CD14-positive monocyte (primary cell): ENCODE measurements at regions not wholly inside any gene's neighbourhood (a gene's known extent, or its start where the extent isn't known, plus 50 kb on each side); places are given as distances from the start of the nearest gene placed in this dataset.

ENCODE experiments used
- DNase-seq, 3 donors: peaks; one replicate each; pipeline ENCODE4 v3.0.0-alpha.2; 2011 to 2022
- H2AFZ ChIP-seq: 2 replicates; pipeline ENCODE4 v1.6.0; 2012; ENCODE audit warnings: mild to moderate bottlenecking, low read depth, low read length, inconsistent platforms; ENCODE audit not compliant: insufficient read depth, poor library complexity, severe bottlenecking
- H3K27ac ChIP-seq, 2 donors: 1 replicate in 1 of 2; 2 replicates in 1 of 2; pipeline ENCODE4 v1.5.1; 2012 to 2013; ENCODE audit warnings: low read length in 2 of 2, control low read depth in 1 of 2, inconsistent platforms in 1 of 2, low read depth in 1 of 2, mild to moderate bottlenecking in 1 of 2
- H3K27me3 ChIP-seq, 2 donors: one replicate each; pipeline versions ENCODE4 v1.6.0 to v1.6.1; 2011 to 2013; ENCODE audit warnings: low read length in 2 of 2; ENCODE audit not compliant: control insufficient read depth in 2 of 2, insufficient read depth in 2 of 2
- H3K36me3 ChIP-seq, 2 donors: replicated peaks in 1 of 2; 1 replicate in 1 of 2; 2 replicates in 1 of 2; pipeline versions ENCODE4 v1.5.1 to v1.6.1; 2012 to 2013; ENCODE audit warnings: low read length in 2 of 2, control low read depth in 1 of 2, inconsistent platforms in 1 of 2, mild to moderate bottlenecking in 1 of 2; ENCODE audit not compliant: insufficient read depth in 2 of 2, control insufficient read depth in 1 of 2
- H3K4me1 ChIP-seq, 2 donors: 1 replicate in 1 of 2; 2 replicates in 1 of 2; pipeline versions ENCODE4 v1.5.1 to v1.6.1; 2012 to 2013; ENCODE audit warnings: low read length in 2 of 2, control low read depth in 1 of 2, inconsistent platforms in 1 of 2, mild to moderate bottlenecking in 1 of 2, moderate library complexity in 1 of 2; ENCODE audit not compliant: insufficient read depth in 2 of 2, control insufficient read depth in 1 of 2
- H3K4me2 ChIP-seq: replicated peaks from 2 replicates; pipeline ENCODE3; 2012; ENCODE audit warnings: low read length, moderate library complexity, mild to moderate bottlenecking; ENCODE audit not compliant: poor library complexity, severe bottlenecking; ENCODE audit errors: extremely low read depth
- H3K4me3 ChIP-seq, 3 experiments: fragments of 200-600 bp in 1 of 3; sonication (generic) in 1 of 3; replicated peaks in 1 of 3; 1 replicate in 2 of 3; 2 replicates in 1 of 3; pipeline ENCODE4 v1.5.1; 2011 to 2013; ENCODE audit warnings: low read length in 3 of 3, mild to moderate bottlenecking in 3 of 3, control low read depth in 2 of 3, low read depth in 2 of 3, inconsistent platforms in 1 of 3, moderate library complexity in 1 of 3
- H3K79me2 ChIP-seq: 2 replicates; pipeline ENCODE4 v1.6.0; 2012; ENCODE audit warnings: mild to moderate bottlenecking, control low read depth, inconsistent platforms, low read length, moderate library complexity; ENCODE audit not compliant: insufficient read depth
- H3K9ac ChIP-seq: 2 replicates; pipeline ENCODE4 v1.6.0; 2017; ENCODE audit warnings: low read length, mild to moderate bottlenecking; ENCODE audit not compliant: insufficient read depth, poor library complexity, severe bottlenecking
- H3K9me3 ChIP-seq, 2 donors: replicated peaks in 1 of 2; 1 replicate in 1 of 2; 2 replicates in 1 of 2; pipeline versions ENCODE4 v1.5.1 to v1.6.1; 2012 to 2013; ENCODE audit warnings: low read length in 2 of 2, control low read depth in 1 of 2; ENCODE audit not compliant: control insufficient read depth in 1 of 2, insufficient read depth in 1 of 2
- H4K20me1 ChIP-seq: 2 replicates; pipeline ENCODE4 v1.6.0; 2012; ENCODE audit warnings: mild to moderate bottlenecking, low read length, control low read depth, moderate library complexity; ENCODE audit not compliant: insufficient read depth
- H3K27ac Mint-ChIP-seq, 7 donors: one replicate each; pipeline ENCODE4 v1.8.0; 2020; ENCODE audit warnings: mild to moderate bottlenecking in 7 of 7, mixed read lengths in 7 of 7, moderate library complexity in 6 of 7, inconsistent platforms in 2 of 7
- H3K27me3 Mint-ChIP-seq, 3 donors: one replicate each; pipeline ENCODE4 v1.8.0; 2021 to 2022; ENCODE audit warnings: low read depth in 3 of 3, mild to moderate bottlenecking in 3 of 3, mixed read lengths in 3 of 3, moderate library complexity in 3 of 3, inconsistent platforms in 1 of 3
- H3K36me3 Mint-ChIP-seq, 2 donors: one replicate each; pipeline ENCODE4 v1.8.0; 2020; ENCODE audit warnings: mixed read lengths in 2 of 2, inconsistent platforms in 1 of 2, mild to moderate bottlenecking in 1 of 2
- H3K4me1 Mint-ChIP-seq: one replicate; pipeline ENCODE4 v1.8.0; 2020; ENCODE audit warnings: mild to moderate bottlenecking, mixed read lengths
- H3K4me3 Mint-ChIP-seq, 2 donors: one replicate each; pipeline ENCODE4 v1.8.0; 2020; ENCODE audit warnings: mild to moderate bottlenecking in 2 of 2, mixed read lengths in 2 of 2, moderate library complexity in 1 of 2
- H3K9me3 Mint-ChIP-seq, 7 donors: one replicate each; pipeline ENCODE4 v1.8.0; 2020 to 2022; ENCODE audit warnings: mixed read lengths in 7 of 7, mild to moderate bottlenecking in 6 of 7, moderate library complexity in 6 of 7, inconsistent platforms in 2 of 7
- WGBS: methylation state at CpG from one replicate; pipeline ENCODE4 v1.1.5; 2013; ENCODE audit warnings: missing lambda C conversion rate; ENCODE audit not compliant: insufficient coverage; 5-methylcytosine and 5-hydroxymethylcytosine counted together
- intact Hi-C, 2 donors: fragments of 100-400 bp; cut with micrococcal nuclease; formaldehyde crosslinking; loops; one replicate each; pipeline versions ENCODE4 v1.15.0 to v1.15.1; 2023
- TF ChIP-seq, protein P1 (sequence below): fragments of 200-600 bp; IDR thresholded peaks from one replicate; pipeline ENCODE4 v1.8.0; 2022; ENCODE audit warnings: antibody characterized with exemption, mild to moderate bottlenecking

DNA sequence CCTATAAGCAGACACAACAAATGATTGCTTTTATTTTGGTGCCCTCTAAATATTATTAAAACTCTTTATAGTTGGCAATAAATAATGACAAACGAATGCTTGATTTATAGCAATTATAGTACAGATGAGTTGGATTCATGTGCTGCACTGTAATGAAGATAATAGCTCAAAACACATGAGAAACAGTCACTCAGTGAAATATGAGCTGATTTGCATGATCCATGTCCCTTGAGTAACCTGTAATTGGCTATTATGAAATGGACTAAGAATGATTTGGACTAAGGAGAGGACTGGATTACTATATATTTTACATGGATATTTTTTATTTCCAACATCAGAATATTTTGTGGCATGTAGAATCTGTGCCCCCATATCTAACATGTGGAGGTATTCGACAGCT, 365.6 kb upstream of the UBE2E3 start:
- H3K9me3 Mint-ChIP-seq, result peaks cover 0 to 4% (median 0%) of the 10 kb centered on the region in 7 donors
- Histone ChIP-seq H3K4me2 (no peak overlapping the region), H3K27ac (no peak overlapping the region), H3K79me2 (no peaks in the 10 kb centered on the region), H3K9ac (no peak overlapping the region), H3K4me3 (no peak overlapping the region), H3K9me3 (no peaks in the 10 kb centered on the region), H3K36me3 (no peaks in the 10 kb centered on the region), H2AFZ (no peak overlapping the region), H4K20me1 (no peaks in the 10 kb centered on the region), H3K4me1 (no peaks in the 10 kb centered on the region), H3K27me3 (no peaks in the 10 kb centered on the region)
- WGBS, result no CpG with 5 or more reads among the region's 2 CpGs
- DNase-seq, result no peak
- no peak overlapping the region for H3K4me3 Mint-ChIP-seq
- H3K4me1 Mint-ChIP-seq, result no peaks in the 10 kb centered on the region
- no peaks in the 10 kb centered on the region for H3K36me3 Mint-ChIP-seq
- H3K27me3 Mint-ChIP-seq, result peaks cover 0 to 2% (median 0%) of the 10 kb centered on the region in 3 donors
- TF ChIP-seq, protein P1, sequence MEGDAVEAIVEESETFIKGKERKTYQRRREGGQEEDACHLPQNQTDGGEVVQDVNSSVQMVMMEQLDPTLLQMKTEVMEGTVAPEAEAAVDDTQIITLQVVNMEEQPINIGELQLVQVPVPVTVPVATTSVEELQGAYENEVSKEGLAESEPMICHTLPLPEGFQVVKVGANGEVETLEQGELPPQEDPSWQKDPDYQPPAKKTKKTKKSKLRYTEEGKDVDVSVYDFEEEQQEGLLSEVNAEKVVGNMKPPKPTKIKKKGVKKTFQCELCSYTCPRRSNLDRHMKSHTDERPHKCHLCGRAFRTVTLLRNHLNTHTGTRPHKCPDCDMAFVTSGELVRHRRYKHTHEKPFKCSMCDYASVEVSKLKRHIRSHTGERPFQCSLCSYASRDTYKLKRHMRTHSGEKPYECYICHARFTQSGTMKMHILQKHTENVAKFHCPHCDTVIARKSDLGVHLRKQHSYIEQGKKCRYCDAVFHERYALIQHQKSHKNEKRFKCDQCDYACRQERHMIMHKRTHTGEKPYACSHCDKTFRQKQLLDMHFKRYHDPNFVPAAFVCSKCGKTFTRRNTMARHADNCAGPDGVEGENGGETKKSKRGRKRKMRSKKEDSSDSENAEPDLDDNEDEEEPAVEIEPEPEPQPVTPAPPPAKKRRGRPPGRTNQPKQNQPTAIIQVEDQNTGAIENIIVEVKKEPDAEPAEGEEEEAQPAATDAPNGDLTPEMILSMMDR, result no peak
- no peak overlapping the region for H3K27ac Mint-ChIP-seq
- intact Hi-C loops, result no loop called here

GRCh38 chr2:180609626-180610340, 370.6 kb upstream of the UBE2E3 start:
- intact Hi-C loops, result no loop called here
- Mint-ChIP-seq H3K27ac (no peak overlapping the region), H3K27me3 (peaks cover 0 to 2% (median 0%) of the 10 kb centered on the region in 3 donors), H3K36me3 (no peaks in the 10 kb centered on the region), H3K4me3 (no peak overlapping the region), H3K4me1 (no peaks in the 10 kb centered on the region), H3K9me3 (peaks cover 0 to 2% (median 0%) of the 10 kb centered on the region in 7 donors)
- Histone ChIP-seq H3K9me3 (no peaks in the 10 kb centered on the region), H3K4me3 (no peak overlapping the region), H3K27me3 (no peaks in the 10 kb centered on the region), H3K27ac (no peak overlapping the region), H3K4me1 (no peaks in the 10 kb centered on the region), H3K79me2 (no peaks in the 10 kb centered on the region), H3K36me3 (no peaks in the 10 kb centered on the region), H2AFZ (no peak overlapping the region), H3K4me2 (no peak overlapping the region), H3K9ac (no peak overlapping the region), H4K20me1 (no peaks in the 10 kb centered on the region)
- no peak for DNase-seq
- TF ChIP-seq, protein P1, result no peak
- WGBS, result 90% methylated on average over 3 of the region's 3 CpGs
